IPS DF 4.7 (cell line): ENCODE measurements at regions not wholly inside any gene's neighbourhood (a gene's known extent, or its start where the extent isn't known, plus 50 kb on each side); places are given as distances from the start of the nearest gene placed in this dataset.
A peak's percentile ranks its signal among the peaks of the same experiment; 100 is the strongest.

Experiments used
- DNase-seq: peaks from one replicate; pipeline ENCODE4 v3.0.0-alpha.2; 2013; ENCODE audit warnings: low spot score; ENCODE audit errors: extremely low read depth

DNA sequence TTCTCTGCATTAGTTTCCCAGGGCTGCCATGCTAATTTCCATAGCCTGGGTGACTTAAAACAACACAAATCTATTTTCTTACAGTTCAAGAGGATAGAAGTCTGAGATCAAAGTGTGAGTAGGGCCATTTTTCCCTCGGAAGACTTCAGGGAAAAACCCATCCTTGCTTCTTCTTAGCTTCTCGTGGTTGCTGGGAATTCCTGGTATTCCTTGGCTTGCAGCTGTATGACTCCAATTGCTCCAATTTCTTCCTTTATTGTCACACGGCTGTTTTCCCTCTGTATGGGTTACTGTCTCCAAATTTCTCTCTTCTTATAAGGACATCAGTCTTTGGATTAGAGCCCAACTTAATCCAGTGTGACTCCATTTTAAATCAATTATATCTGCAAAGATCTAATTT lies 128.4 kb upstream of the JAG1 start:
- DNase-seq = no peak

DNA sequence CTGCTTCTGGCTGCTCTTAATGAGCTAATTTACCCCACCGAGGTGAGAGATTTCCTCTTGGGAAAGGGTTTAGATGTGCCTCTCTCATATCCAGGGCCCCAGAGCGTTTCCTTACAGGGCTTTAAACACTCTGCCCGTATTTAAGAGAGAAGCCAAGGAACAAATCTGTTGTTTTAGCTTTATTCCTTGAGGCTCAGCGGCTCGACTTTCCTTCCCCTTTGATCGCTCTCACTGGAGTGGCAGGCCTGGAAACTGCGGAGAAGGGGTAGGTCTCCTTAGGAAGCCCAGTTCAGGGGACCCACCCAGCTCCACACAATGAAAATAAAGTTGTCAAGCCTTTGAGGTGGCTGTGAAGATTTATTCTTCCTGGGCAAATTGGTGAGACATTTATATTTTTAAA lies 132.0 kb upstream of the JAG1 start:
- no peak for DNase-seq

- DNase-seq = no peak
These were observed 132.7 kb upstream of the JAG1 start for GRCh38 chr20:10806539-10806938.

GRCh38 chr20:10807013-10807412 lies 133.2 kb upstream of the JAG1 start:
- DNase-seq = no peak

- no peak for DNase-seq
These were observed 139.0 kb upstream of the JAG1 start for GRCh38 chr20:10812759-10813327.

DNA sequence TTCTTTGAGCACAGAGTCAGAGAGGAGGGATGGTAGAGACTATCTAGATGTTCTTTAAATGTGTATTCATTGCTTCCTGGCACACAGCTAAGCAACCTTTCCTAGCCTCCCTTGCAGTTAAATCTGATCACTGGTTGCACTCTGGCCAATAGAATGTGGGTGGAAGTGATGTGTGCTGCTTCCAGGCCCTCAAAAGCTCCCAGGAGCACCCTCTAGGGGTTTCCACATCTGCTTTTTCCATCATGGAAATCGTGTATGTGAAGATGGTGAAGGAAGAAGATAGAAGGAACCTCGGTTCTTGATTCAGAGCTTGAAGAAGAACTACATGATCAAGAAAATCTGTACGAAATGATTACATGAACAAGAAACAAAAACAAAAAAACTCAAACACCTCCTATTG lies 149.8 kb upstream of the JAG1 start:
- DNase-seq = no peak

DNA sequence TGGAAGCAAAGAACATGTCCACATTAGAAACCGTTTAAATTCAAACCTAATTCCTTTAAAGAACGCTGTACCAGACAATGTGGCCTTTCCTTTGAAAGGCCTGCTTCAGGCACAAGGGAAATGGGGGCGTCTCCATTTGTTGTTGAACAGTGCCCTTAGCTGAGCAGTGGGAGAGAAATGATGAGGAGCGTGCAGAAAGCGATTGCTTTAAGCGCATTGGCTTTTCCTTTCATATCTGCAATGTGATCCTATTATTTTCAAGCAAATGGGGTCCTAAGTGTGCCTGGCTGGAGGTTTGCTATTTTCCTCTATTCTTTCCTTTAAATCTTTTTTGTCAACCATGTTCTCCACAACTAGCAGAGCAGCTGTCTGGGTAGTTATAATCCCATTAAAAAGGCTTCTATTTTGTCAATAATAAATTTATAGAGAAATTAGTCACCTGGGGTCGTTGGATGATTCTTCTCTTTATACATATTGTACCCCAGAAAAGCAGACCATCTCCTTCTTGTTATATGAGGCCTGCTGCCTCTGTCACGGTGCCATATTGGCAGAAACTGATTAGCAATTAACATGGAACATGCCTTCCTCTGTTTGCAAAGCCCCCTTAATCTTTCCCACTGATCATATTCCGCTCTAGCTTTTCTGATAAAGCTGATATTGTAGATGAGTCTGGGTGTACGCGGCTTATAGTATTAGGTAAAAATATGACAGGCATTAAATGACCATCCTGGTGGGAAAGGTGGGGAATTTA lies 151.1 kb upstream of the JAG1 start:
- no peak for DNase-seq

GRCh38 chr20:10826111-10826510 lies 152.3 kb upstream of the JAG1 start:
- no peak for DNase-seq

- DNase-seq = no peak
These were observed 154.4 kb upstream of the JAG1 start for GRCh38 chr20:10828180-10828579.

DNA sequence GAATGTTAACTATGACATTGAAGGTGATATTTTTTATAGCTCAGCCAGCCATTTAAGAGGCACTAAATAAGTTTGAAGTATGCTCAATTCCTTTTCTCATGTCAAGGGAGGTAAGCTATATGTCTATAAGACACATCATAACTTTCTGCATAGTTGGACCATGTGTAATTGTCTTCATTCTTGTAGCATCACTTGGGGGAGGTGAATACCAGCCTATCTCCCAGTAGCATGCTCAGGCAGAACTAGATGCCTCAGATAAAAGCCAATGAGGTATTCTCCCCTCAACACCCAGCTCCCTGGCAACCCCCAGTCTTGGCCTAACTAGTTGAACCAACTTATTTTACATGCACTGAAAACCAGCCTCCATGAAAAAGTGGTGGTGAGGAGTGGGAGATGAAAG lies 158.3 kb upstream of the JAG1 start:
- DNase-seq = no peak

DNA sequence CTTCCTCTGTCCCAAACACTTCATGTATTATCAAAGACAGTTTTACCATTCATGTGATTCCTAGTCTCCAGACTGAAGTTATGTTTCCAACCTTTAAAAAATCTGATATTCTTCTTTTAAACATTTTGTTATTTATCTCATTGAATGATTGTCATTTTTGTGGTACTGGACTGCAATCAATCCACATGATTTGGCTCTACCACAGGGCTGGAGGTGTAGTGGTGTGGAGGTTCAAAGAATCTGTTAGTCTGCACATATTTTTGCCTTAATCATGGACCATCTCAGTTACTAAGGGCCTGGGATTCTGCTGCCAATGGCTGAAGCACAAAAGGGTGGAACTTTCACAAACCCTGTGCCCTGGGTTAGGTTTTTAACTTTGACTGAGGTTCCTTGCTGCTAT lies 164.1 kb upstream of the JAG1 start:
- DNase-seq = no peak

DNA sequence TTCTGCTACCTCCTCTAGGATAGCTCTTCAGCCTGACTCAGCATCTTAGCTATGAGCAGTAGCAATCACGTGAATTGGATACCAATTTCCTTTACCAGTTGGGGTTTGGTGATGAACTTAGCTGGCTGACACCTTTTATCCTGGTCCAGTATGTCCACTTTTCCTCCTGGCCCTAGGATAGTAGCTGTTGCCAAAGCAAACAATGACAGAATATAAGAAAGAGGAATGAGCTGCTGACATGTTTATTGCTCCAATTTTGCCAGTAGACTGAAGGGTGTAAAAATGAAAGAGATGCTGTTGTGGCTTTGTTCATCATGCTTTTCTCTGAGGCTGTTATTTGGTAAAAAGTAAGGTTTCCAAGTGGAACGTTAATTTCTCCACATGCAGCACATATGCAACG lies 168.3 kb upstream of the JAG1 start:
- DNase-seq = no peak

GRCh38 chr20:10843146-10843711 lies 169.4 kb upstream of the JAG1 start:
- no peak for DNase-seq

DNA sequence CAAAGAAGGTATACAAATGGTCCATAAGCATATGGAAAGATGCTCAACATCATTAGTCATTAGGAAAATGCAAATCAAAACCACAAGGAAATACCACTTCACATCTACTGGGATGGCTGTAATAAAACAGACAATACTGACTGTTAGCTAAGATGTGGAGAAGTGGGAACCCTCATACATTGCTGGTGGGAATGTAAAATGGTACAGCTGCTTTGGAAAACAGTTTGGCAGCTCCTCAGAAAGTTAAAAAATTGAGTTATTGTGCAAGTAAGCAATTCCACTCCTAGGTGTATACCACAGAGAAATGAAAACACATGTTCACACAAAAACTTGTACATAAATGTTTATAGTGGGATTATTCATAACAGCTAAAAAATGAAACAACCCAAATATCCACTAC lies 173.0 kb upstream of the JAG1 start:
- DNase-seq = no peak

GRCh38 chr20:10848810-10849370 lies 175.1 kb upstream of the JAG1 start:
- peak; percentile 5 for DNase-seq

- DNase-seq = no peak
These were observed 179.4 kb upstream of the JAG1 start for GRCh38 chr20:10853176-10853575.

DNA sequence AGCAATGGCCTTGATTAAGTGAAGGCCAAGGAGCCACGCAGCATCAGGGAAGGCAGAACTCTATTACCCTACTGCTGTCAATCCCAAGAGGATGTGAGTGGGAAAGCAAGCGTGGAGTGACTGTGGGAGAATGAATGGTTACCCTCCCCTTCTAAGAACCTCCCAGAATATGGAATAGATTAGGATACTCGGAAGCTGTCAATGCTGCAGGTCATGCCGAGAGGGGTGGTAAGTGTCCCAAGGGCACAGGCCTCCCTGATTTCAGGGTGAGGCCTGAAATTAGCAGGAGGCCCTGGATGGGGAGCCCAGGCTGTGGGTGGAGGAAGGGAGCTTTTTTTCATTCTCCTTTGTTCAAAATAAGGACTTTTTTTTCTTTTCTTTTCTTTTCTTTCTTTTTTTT lies 179.9 kb upstream of the JAG1 start:
- no peak for DNase-seq

- no peak for DNase-seq
These were observed 181.2 kb upstream of the JAG1 start for GRCh38 chr20:10854976-10855375.

- no peak for DNase-seq
These were observed 182.0 kb upstream of the JAG1 start for GRCh38 chr20:10855778-10856177.

DNA sequence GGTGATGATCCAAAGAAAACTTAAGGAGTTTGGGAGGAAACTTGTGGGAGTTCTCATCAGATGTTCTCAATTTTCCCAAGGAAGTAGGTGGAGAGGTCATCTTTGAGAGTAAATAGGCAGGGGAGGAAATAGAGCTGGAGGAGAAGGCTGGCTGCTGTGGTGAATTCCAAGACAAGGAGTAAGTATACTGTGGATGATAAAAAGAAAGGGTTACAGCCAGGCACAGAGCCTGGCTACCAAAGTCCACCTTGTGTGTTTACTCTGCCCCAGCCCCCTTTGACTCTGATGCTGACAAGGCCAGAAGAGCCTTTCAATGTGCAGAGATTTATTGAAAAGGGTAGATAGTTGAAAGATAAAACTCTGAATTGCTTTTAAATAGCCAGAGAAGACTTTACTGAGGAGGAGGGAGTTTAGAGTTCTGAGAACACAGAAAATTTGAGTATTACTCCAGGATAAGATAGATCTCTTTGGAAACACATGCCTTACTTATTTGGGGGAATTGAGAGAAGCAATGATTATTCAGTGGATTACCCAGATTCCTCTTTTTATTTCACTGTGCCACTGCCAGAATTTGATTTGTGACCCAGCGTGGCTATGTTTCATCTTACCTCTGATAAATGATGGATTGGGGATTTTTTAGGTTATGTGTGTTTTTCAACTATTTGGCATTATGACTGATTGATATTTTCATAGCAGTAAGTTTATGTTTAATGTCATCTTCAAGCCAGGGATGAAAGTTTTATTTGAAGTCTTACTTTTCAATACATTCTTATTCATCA lies 182.6 kb upstream of the JAG1 start:
- no peak for DNase-seq

DNA sequence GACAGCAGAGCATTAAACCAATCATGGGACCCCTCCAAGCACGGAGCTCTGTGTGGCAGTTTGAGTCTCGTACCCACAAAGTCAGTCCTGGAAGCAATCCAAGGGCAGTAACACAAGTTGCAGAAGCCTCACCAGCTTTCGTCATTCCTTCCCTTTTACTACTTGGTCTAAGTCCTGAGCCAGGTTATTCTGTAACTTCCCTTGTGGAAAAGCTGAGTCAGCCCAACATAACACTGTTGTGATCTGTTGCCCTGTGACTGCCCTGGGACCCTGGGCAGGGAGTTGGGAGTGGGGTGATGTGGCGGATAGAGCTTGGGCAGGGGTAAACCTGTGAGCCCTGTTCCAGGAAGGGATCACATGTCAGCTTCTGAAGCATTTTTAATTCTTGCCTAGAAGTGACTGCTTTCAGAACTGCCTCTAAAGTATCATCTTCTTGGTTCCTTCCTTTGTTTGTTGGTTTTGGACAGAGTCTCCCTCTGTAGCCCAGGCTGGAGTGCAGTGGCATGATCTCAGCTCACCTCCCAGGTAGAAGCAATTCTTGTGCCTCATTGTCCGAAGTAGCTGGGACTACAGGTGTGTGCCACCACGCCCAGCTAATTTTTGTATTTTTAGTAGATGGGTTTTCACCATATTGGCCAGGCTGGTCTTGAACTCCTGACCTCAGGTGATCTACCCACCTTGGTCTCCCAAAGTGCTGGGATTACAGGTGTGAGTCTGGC lies 183.7 kb upstream of the JAG1 start:
- DNase-seq = no peak
